ENCODE measurements at regions not wholly inside any gene's neighbourhood (a gene's known extent, or its start where the extent isn't known, plus 50 kb on each side); places are given as distances from the start of the nearest gene placed in this dataset.

- Histone ChIP-seq H3K27ac (ENCODE audit: insufficient read depth, low read length) (peak overlapping the region; percentile 69), H3K18ac (ENCODE audit: low read depth, low read length) (peak overlapping the region; percentile 75), H2BK120ac (ENCODE audit: low read depth, low read length) (peak overlapping the region; percentile 87), H3K4me1 (ENCODE audit: control insufficient read depth, insufficient read depth, low read length) (peaks cover 29% of the 10 kb centered on the region), H3K56ac (ENCODE audit: extremely low read depth, insufficient read depth, low read length) (peak overlapping the region; percentile 50), H3K4ac (ENCODE audit: low read depth, low read length) (peak overlapping the region; percentile 96), H4K20me1 (ENCODE audit: insufficient read depth, low read length) (peaks cover 9% of the 10 kb centered on the region), H3K4me2 (ENCODE audit: low read depth, low read length) (0 out of 2 replicates have a peak overlapping the region, but pooled peaks have one; percentile 23), H3K79me1 (ENCODE audit: low read depth in 1 of 2, low read length in 2 of 2) (peaks cover 27 to 93% of the 10 kb centered on the region in 2 experiments), H4K5ac (ENCODE audit: low read depth, low read length) (peak overlapping the region; percentile 68), H2BK15ac (ENCODE audit: low read depth, low read length) (peak overlapping the region; percentile 59; the same call in 2 of the 3 replicates), H3K9me1 (ENCODE audit: insufficient read depth, low read length) (peaks cover 16% of the 10 kb centered on the region), H4K8ac (ENCODE audit: low read depth in 2 of 2, low read length in 2 of 2) (peak overlapping the region; percentile 46 to 97), H2AK9ac (replicated peaks; ENCODE audit: low read depth, low read length, poor library complexity) (peak overlapping the region; percentile 98), H3K9ac (ENCODE audit: low read depth, low read length) (peak overlapping the region; percentile 41), H2BK5ac (ENCODE audit: low read depth, low read length, poor library complexity, severe bottlenecking) (peak overlapping the region; percentile 94), H3K9me3 (ENCODE audit: control insufficient read depth, insufficient read depth, low read length) (no peaks in the 10 kb centered on the region), H2BK20ac (ENCODE audit: low read depth, low read length) (peak overlapping the region; percentile 84), H3K27me3 (ENCODE audit: control insufficient read depth, insufficient read depth, low read length) (no peaks in the 10 kb centered on the region), H2AK5ac (ENCODE audit: low read depth, low read length) (peak overlapping the region; percentile 98), H3K4me3 (ENCODE audit: insufficient read depth, low read depth, low read length) (no peak overlapping the region), H3K36me3 (ENCODE audit: control insufficient read depth, insufficient read depth, low read length) (peaks cover 22% of the 10 kb centered on the region; the same call in 1 of the 2 replicates), H3K14ac (replicated peaks; ENCODE audit: low read depth, low read length) (peak overlapping the region; percentile 38), H4K91ac (ENCODE audit: insufficient read depth, low read depth, low read length) (peak overlapping the region; percentile 95), H2AFZ (replicated peaks; ENCODE audit: low read length, poor library complexity) (peak overlapping the region; percentile 93), H3K23ac (ENCODE audit: low read depth, low read length) (peak overlapping the region; percentile 62; the same call in 1 of the 2 replicates)
- CTCF ChIA-PET, result no interaction called here
- POLR2A ChIA-PET (ENCODE audit: unreplicated experiment), result interaction anchor here (0.7 kb wide), 1 partner anchor 354 kb away, joined by 3 read pairs; no protein-coding TSS in a partner anchor
- peak; percentile 94 for ATAC-seq (ENCODE audit: low read depth)
- no TSS peak for BruUV-seq (replicated peaks)
- dilution Hi-C loops (cut with HindIII; ENCODE audit: low sequenced_read_pairs, unreplicated experiment), result no loop called here
- in situ Hi-C loops (cut with MboI; ENCODE audit: low sequenced_read_pairs), result no loop called here
- peak; percentile 96 for DNase-seq
- intact Hi-C loops (cut with micrococcal nuclease), result no loop called here
- WGBS, 2 experiments (ENCODE audit: extremely low coverage in 2 of 2, insufficient read length in 1 of 2), result 20% methylated on average over 15 of the region's 25 CpGs; no CpG with 5 or more reads in 1 of the 2 experiments
- peak; percentile 99 for TF ChIP-seq CEBPB (IDR thresholded peaks at IDR 0.05; ENCODE audit: low read depth, low read length)
- TF ChIP-seq ELK1 (IDR thresholded peaks at IDR 0.05; ENCODE audit: borderline replicate concordance, low read depth, low read length), result no peak
- peak; percentile 88 for TF ChIP-seq MAZ (IDR thresholded peaks at IDR 0.05; ENCODE audit: borderline replicate concordance, low read depth, low read length)
- TF ChIP-seq RFX5 (IDR thresholded peaks at IDR 0.05; ENCODE audit: low read depth, low read length), result no peak
- peak; percentile 36 for TF ChIP-seq RAD21 (IDR thresholded peaks at IDR 0.05; ENCODE audit: low read length)
- TF ChIP-seq SMC3 (IDR thresholded peaks at IDR 0.05; ENCODE audit: low read depth, low read length), result no peak; the same call in 1 of the 2 replicates
- TF ChIP-seq CTCF (conservative IDR thresholded peaks at IDR 0.05; ENCODE audit: low read depth, low read length), result no peak
- peak; percentile 36; the same call in 1 of the 2 replicates for TF ChIP-seq NFE2L2 (IDR thresholded peaks at IDR 0.05; ENCODE audit: low read depth, low read length)
- no peak for TF ChIP-seq BHLHE40 (IDR thresholded peaks at IDR 0.05; ENCODE audit: low read depth, low read length)
- TF ChIP-seq MAFK (IDR thresholded peaks at IDR 0.05; ENCODE audit: low read depth, low read length), result 0 out of 2 replicates have a peak, but pooled peaks have one; percentile 5
- peak; percentile 96 for TF ChIP-seq FOS (IDR thresholded peaks at IDR 0.05; ENCODE audit: low read depth, low read length)
- no peak; the same call in 1 of the 2 replicates for TF ChIP-seq POLR2A (IDR thresholded peaks at IDR 0.05; ENCODE audit: low read depth, low read length)
- peak; percentile 68 for TF ChIP-seq RCOR1 (IDR thresholded peaks at IDR 0.05; ENCODE audit: insufficient replicate concordance, low read length)
- 0 out of 2 replicates have a peak, but pooled peaks have one; percentile 2 for TF ChIP-seq USF2 (IDR thresholded peaks at IDR 0.05; ENCODE audit: low read depth, low read length)
- no peak for TF ChIP-seq CHD1 (IDR thresholded peaks at IDR 0.05; ENCODE audit: low read depth, low read length)
Measured at GRCh38 chr12:124411281-124411878, 116.5 kb downstream of the RFLNA start.

All from IMR-90 (cell line).